ENCODE measurements at regions not wholly inside any gene's neighbourhood (a gene's known extent, or its start where the extent isn't known, plus 50 kb on each side); places are given as distances from the start of the nearest gene placed in this dataset.
"Not testable (repeated sequence)": the region's sequence is repeated elsewhere in the genome, so short reads cannot be mapped to it uniquely, and the experiment has no call there.

DNA sequence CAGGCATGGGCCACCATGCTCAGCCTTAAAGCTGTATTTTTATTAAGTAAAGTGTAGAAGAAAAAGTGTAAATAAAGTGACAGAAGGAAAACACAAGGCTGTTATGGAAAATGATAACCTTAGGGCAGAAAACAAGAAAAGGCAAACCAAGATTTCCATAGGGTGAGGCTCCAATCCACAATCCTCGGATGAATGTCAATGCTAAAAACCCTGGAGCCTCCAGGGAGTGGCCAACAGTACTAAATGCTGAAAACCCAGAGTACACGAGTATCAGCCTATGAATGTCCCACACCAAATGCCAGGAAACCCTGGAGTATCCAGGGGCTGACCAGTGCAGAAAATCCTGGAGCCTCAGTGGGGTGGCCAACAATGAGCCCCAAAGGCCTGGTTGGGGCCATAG lies 292.6 kb downstream of the RPIA start:
- H3K27me3 ChIP-seq (ENCODE audit: control insufficient read depth, insufficient read depth, low read length); H3K4me1 ChIP-seq (ENCODE audit: control insufficient read depth, insufficient read depth, low read length); H3K36me3 ChIP-seq (ENCODE audit: insufficient read depth, low read length); H3K4me3 ChIP-seq (ENCODE audit: low read length); H3K9me3 ChIP-seq (replicated peaks; ENCODE audit: low read length); H3K9ac ChIP-seq (ENCODE audit: low read depth, low read length); H3K4me2 ChIP-seq (ENCODE audit: low read length): not testable (repeated sequence)

DNA sequence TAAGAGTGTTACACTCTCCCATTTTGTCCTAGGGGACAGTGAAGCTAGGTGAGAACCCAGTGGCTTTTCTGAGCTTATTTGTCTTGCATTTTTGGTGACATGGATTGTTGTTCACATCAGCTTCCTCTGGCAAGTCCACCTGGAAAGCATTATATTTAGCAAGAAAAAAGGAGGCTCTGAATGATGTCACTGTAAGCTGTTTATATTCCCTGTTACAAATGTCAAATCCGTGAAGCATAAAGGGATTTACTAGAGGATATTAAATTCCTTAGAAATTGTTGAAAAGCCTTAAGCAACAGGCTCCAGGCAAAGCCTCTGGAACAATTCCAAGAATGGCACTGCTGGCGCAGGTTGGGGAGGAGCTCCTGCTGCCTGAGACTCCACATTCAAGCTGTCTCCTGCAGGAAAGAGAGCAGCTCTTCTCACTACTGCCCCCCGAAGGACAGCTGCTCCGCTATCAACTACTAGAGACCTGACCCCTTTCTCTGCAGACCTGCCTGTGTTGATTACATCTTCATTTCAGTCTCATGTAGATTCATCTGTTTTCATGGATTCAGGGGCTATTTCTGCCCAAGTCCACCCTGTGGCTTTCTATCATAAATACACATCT lies 295.4 kb downstream of the RPIA start:
- not testable (repeated sequence) for H3K9me3 ChIP-seq (replicated peaks; ENCODE audit: low read length); H3K4me2 ChIP-seq (ENCODE audit: low read length); H3K9ac ChIP-seq (ENCODE audit: low read depth, low read length); H3K27me3 ChIP-seq (ENCODE audit: control insufficient read depth, insufficient read depth, low read length); H3K4me3 ChIP-seq (ENCODE audit: low read length); H3K4me1 ChIP-seq (ENCODE audit: control insufficient read depth, insufficient read depth, low read length); H3K36me3 ChIP-seq (ENCODE audit: insufficient read depth, low read length)

DNA sequence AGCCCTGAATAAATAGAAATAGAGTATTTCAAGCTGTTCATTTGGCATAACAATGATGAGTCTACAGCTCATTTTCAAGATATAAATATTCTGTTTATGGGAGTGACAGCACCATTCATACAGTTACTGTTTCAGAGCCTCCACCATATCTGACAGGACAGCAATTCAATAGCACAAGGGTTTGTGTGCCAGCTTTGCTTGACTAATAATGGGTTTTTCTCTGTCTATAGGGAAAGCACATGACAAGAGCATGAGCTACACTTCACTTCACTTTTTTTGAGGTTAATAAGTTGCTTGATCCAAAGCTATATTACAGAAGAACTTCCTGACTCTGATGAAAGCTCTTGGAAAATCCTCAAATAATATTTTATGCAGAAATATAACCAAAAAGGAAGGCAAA lies 297.1 kb downstream of the RPIA start:
- H3K27me3 ChIP-seq (ENCODE audit: control insufficient read depth, insufficient read depth, low read length); H3K4me2 ChIP-seq (ENCODE audit: low read length): not testable (repeated sequence)

DNA sequence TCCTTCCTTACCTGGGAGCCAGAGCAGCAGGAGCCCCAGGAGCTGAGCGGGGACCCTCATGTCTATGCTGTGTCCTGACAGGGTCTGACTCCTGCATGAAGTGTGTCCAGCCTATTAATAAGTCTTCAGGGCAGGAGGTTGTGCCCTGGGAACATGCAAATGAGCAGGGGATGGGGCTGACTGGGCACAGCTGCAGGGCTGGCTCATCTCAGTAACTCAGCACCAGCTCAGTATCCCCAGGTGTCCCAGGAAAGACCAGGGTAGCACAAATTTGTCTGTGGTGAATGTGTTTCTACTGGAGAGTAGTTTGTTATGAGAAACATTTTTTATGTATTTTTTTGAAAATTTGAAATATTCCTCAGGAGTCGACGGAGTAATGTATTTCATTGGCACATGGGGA lies 301.3 kb downstream of the RPIA start:
- H3K36me3 ChIP-seq (ENCODE audit: insufficient read depth, low read length); H3K4me2 ChIP-seq (ENCODE audit: low read length); H3K9me3 ChIP-seq (replicated peaks; ENCODE audit: low read length); H3K4me1 ChIP-seq (ENCODE audit: control insufficient read depth, insufficient read depth, low read length); H3K9ac ChIP-seq (ENCODE audit: low read depth, low read length); H3K4me3 ChIP-seq (ENCODE audit: low read length); H3K27me3 ChIP-seq (ENCODE audit: control insufficient read depth, insufficient read depth, low read length): not testable (repeated sequence)

More for the DNA sequence above, 297.1 kb downstream of the RPIA start:
- H3K9me3 ChIP-seq (replicated peaks; ENCODE audit: low read length); H3K4me3 ChIP-seq (ENCODE audit: low read length); H3K4me1 ChIP-seq (ENCODE audit: control insufficient read depth, insufficient read depth, low read length); H3K9ac ChIP-seq (ENCODE audit: low read depth, low read length); H3K36me3 ChIP-seq (ENCODE audit: insufficient read depth, low read length): not testable (repeated sequence)

DNA sequence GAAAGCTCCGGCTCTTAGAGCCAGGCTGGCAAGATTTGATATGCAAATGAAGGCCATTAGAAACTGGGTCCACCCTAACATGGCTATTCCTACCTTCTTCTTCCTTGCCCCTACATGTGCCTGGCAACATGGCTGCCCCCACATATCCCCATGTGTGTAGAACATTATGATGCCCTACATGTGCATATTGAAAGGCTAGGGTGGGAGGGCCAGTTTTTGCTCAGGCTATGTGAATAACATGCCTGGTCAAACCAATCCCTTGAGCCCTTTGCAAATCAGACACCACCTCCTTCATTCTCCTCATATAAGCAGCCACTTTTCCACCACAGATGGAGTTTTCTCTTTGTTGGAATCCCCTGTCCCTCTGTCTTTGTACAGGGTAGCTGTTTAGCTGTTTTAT lies 303.4 kb downstream of the RPIA start:
- H3K4me1 ChIP-seq (ENCODE audit: control insufficient read depth, insufficient read depth, low read length); H3K9me3 ChIP-seq (replicated peaks; ENCODE audit: low read length); H3K27me3 ChIP-seq (ENCODE audit: control insufficient read depth, insufficient read depth, low read length); H3K9ac ChIP-seq (ENCODE audit: low read depth, low read length); H3K36me3 ChIP-seq (ENCODE audit: insufficient read depth, low read length); H3K4me3 ChIP-seq (ENCODE audit: low read length); H3K4me2 ChIP-seq (ENCODE audit: low read length): not testable (repeated sequence)

DNA sequence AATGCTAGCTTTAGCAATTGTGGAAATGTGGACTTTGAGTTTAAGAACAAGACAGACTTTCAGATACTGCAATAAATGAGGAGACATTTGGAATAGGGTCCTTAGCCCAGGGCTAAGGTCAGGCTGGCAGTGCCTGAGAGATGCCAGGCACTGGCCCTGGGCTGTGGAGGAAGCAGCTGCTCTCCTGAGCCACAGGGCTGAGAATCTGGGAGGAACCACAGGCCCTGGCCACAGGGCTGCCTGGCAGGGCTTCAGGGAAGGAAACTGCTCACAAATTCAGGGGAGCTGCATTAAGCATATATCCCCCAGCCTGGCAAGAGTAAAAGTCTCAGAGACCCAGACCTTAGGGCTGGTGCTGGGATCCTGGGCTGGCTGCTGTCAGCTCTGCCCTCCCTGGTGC lies 305.1 kb downstream of the RPIA start:
- H3K4me2 ChIP-seq (ENCODE audit: low read length); H3K4me1 ChIP-seq (ENCODE audit: control insufficient read depth, insufficient read depth, low read length); H3K9me3 ChIP-seq (replicated peaks; ENCODE audit: low read length); H3K4me3 ChIP-seq (ENCODE audit: low read length); H3K9ac ChIP-seq (ENCODE audit: low read depth, low read length); H3K27me3 ChIP-seq (ENCODE audit: control insufficient read depth, insufficient read depth, low read length); H3K36me3 ChIP-seq (ENCODE audit: insufficient read depth, low read length): not testable (repeated sequence)

DNA sequence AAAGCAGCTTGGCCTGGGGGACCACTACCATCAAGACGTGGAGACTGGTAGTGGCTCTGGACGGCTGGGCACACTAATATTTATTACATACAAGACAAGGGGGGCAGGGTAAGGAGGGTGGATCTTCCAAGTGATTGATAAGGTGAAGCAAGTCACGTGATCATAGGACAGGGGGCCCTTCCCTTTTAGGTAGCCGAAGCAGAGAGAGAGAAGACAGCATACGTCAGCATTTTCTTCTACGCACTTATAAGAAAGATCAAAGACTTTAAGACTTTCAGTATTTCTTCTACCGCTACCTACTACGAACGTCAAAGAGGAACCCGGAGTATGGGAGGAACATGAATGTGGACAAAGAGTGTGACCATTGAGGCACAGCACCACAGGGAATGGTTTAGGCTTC lies 307.9 kb downstream of the RPIA start:
- Histone ChIP-seq H3K4me1 (ENCODE audit: control insufficient read depth, insufficient read depth, low read length) (no peaks in the 10 kb centered on the region), H3K27me3 (ENCODE audit: control insufficient read depth, insufficient read depth, low read length) (no peaks in the 10 kb centered on the region), H3K4me2 (ENCODE audit: low read length) (no peak overlapping the region)

DNA sequence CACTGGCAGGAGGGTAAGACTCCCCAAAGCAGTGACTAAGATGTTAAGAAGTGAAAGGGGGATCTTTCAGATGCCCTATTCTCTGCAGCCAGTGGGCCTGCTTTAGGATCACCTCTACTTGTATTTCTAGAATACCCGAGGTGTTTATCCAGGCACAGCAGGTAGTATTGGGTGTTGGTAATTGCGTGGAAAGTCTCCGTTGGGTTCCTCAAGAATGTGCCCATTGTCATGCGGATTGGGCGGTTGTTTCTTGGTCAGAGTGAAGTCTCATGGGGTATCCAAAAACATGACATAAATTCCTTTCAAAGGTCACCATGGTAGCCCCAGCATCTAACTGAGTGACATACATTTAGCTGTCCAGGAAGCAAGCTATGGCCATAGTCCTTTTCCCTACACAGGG lies 308.8 kb downstream of the RPIA start:
- Histone ChIP-seq H3K9me3 (replicated peaks; ENCODE audit: low read length) (no peaks in the 10 kb centered on the region), H3K27me3 (ENCODE audit: control insufficient read depth, insufficient read depth, low read length) (no peaks in the 10 kb centered on the region), H3K36me3 (ENCODE audit: insufficient read depth, low read length) (no peaks in the 10 kb centered on the region), H3K4me2 (ENCODE audit: low read length) (no peak overlapping the region), H3K9ac (ENCODE audit: low read depth, low read length) (no peak overlapping the region), H3K4me1 (ENCODE audit: control insufficient read depth, insufficient read depth, low read length) (no peaks in the 10 kb centered on the region), H3K4me3 (ENCODE audit: low read length) (no peak overlapping the region)

More for the DNA sequence above, 307.9 kb downstream of the RPIA start:
- Histone ChIP-seq H3K36me3 (ENCODE audit: insufficient read depth, low read length) (no peaks in the 10 kb centered on the region), H3K9me3 (replicated peaks; ENCODE audit: low read length) (no peaks in the 10 kb centered on the region), H3K9ac (ENCODE audit: low read depth, low read length) (no peak overlapping the region), H3K4me3 (ENCODE audit: low read length) (no peak overlapping the region)

DNA sequence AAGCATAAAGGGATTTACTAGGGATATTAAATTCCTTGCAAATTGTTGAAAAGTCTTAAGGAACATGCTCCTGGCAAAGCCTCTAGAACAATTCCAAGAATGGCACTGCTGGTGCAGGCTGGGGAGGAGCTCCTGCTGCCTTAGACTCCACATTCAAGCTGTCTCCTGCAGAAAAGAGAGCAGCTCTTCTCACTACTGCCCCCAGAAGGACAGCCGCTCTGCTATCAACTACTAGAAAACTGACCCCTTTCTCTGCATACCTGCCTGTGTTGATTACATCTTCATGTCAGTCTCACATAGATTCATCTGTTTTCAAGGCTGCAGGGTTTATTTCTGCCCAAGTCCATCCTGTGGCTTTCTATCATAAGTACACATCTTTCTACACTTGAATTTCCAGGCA lies 312.8 kb downstream of the RPIA start:
- not testable (repeated sequence) for H3K9ac ChIP-seq (ENCODE audit: low read depth, low read length); H3K36me3 ChIP-seq (ENCODE audit: insufficient read depth, low read length); H3K4me3 ChIP-seq (ENCODE audit: low read length); H3K4me2 ChIP-seq (ENCODE audit: low read length); H3K4me1 ChIP-seq (ENCODE audit: control insufficient read depth, insufficient read depth, low read length); H3K27me3 ChIP-seq (ENCODE audit: control insufficient read depth, insufficient read depth, low read length); H3K9me3 ChIP-seq (replicated peaks; ENCODE audit: low read length)

DNA sequence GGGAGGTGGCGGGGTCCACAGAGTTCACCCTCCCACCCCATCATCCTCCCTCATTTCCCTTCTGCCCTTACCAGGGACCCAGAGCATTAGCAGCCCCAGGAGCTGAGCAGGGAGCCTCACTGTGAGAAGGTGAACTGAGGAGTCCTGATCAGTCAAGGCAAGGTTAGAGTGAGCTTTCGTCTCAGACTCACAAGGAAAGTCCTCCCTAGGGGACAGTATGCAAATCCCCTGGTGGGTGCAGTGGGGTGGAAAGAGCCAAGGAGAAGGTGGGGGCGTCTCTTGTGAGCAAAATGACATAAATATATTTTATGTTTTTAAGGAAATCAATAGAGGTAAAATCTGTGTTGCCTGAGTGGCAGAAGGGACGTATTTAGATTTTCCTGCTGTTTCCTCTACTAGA lies 329.1 kb downstream of the RPIA start:
- H3K9me3 ChIP-seq (replicated peaks; ENCODE audit: low read length); H3K4me3 ChIP-seq (ENCODE audit: low read length); H3K4me1 ChIP-seq (ENCODE audit: control insufficient read depth, insufficient read depth, low read length); H3K27me3 ChIP-seq (ENCODE audit: control insufficient read depth, insufficient read depth, low read length); H3K4me2 ChIP-seq (ENCODE audit: low read length); H3K9ac ChIP-seq (ENCODE audit: low read depth, low read length); H3K36me3 ChIP-seq (ENCODE audit: insufficient read depth, low read length): not testable (repeated sequence)

DNA sequence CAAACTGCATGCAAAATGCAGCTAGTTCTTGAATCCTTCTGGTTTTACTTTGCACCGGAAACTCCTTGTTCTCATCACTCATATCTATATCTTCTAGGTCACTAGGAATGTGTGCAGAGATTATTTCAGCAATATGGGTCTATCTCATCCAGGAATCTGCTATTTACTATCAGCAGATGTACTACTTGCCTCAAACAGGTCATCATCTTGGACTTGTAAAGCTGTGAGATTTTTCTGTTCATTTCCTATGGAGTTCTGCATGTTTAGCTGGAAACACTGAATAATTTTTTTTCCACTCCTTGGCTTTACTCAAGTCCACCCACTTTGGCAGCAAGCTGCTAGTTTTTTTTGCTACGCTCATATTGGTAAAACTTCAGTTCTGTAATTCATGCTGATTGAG lies 334.8 kb downstream of the RPIA start:
- not testable (repeated sequence) for H3K9me3 ChIP-seq (replicated peaks; ENCODE audit: low read length); H3K4me2 ChIP-seq (ENCODE audit: low read length); H3K9ac ChIP-seq (ENCODE audit: low read depth, low read length); H3K36me3 ChIP-seq (ENCODE audit: insufficient read depth, low read length); H3K4me1 ChIP-seq (ENCODE audit: control insufficient read depth, insufficient read depth, low read length); H3K4me3 ChIP-seq (ENCODE audit: low read length); H3K27me3 ChIP-seq (ENCODE audit: control insufficient read depth, insufficient read depth, low read length)

DNA sequence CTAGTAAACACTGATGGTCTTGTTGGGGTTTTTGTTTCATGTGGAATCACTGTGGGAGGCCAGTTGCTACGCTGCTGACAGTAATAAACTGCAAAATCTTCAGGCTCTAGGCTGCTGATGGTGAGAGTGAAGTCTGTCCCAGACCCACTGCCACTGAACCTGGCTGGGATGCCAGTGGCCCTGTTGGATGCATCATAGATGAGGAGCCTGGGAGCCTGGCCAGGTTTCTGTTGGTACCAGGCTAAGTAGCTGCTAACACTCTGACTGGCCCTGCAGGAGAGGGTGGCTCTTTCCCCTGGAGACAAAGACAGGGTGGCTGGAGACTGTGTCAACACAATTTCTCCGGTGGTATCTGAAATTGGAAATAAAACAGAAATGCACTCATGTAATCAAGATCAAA lies 335.6 kb downstream of the RPIA start:
- H3K4me2 ChIP-seq (ENCODE audit: low read length); H3K36me3 ChIP-seq (ENCODE audit: insufficient read depth, low read length); H3K27me3 ChIP-seq (ENCODE audit: control insufficient read depth, insufficient read depth, low read length); H3K9me3 ChIP-seq (replicated peaks; ENCODE audit: low read length); H3K9ac ChIP-seq (ENCODE audit: low read depth, low read length); H3K4me3 ChIP-seq (ENCODE audit: low read length); H3K4me1 ChIP-seq (ENCODE audit: control insufficient read depth, insufficient read depth, low read length): not testable (repeated sequence)

DNA sequence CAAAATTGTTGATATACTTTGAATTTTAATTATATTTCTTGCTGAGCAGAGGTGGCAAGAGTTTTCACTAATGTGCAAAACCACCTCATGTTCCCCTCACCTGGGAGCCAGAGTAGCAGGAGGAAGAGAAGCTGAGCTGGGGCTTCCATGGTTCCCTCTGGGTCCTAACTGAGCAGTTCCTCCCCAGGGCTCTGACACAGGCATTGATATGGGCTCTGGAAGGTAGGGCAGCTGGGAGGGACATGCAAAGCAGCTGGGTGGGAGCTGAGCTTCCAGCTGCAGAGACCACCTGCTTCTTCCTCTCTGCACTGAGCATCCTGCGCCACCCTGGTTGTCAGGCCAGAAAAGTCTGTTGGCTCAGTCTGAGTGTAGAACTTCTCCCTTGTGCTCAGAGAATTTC lies 336.1 kb downstream of the RPIA start:
- not testable (repeated sequence) for H3K4me2 ChIP-seq (ENCODE audit: low read length); H3K4me3 ChIP-seq (ENCODE audit: low read length); H3K27me3 ChIP-seq (ENCODE audit: control insufficient read depth, insufficient read depth, low read length); H3K4me1 ChIP-seq (ENCODE audit: control insufficient read depth, insufficient read depth, low read length); H3K36me3 ChIP-seq (ENCODE audit: insufficient read depth, low read length); H3K9ac ChIP-seq (ENCODE audit: low read depth, low read length); H3K9me3 ChIP-seq (replicated peaks; ENCODE audit: low read length)

All from skeletal muscle satellite cell (primary cell).